DOHH2 (cell line): ENCODE measurements at regions not wholly inside any gene's neighbourhood (a gene's known extent, or its start where the extent isn't known, plus 50 kb on each side); places are given as distances from the start of the nearest gene placed in this dataset.

ENCODE experiments used
- EZH2phosphoT487 ChIP-seq: fragments of 200-600 bp; sonication (generic); IDR thresholded peaks from 2 replicates; pipeline ENCODE4 v1.6.1; 2017; ENCODE audit warnings: borderline replicate concordance, mild to moderate bottlenecking, antibody characterized with exemption, low read length, moderate library complexity, mixed read lengths
- TF ChIP-seq, protein P1 (sequence below): fragments of 200-600 bp; sonication (generic); IDR thresholded peaks from one replicate; pipeline ENCODE4 v1.5.1; 2014; ENCODE audit warnings: antibody characterized with exemption, mild to moderate bottlenecking, low read depth, low read length; ENCODE audit not compliant: poor library complexity, severe bottlenecking

- TF ChIP-seq, protein P1, sequence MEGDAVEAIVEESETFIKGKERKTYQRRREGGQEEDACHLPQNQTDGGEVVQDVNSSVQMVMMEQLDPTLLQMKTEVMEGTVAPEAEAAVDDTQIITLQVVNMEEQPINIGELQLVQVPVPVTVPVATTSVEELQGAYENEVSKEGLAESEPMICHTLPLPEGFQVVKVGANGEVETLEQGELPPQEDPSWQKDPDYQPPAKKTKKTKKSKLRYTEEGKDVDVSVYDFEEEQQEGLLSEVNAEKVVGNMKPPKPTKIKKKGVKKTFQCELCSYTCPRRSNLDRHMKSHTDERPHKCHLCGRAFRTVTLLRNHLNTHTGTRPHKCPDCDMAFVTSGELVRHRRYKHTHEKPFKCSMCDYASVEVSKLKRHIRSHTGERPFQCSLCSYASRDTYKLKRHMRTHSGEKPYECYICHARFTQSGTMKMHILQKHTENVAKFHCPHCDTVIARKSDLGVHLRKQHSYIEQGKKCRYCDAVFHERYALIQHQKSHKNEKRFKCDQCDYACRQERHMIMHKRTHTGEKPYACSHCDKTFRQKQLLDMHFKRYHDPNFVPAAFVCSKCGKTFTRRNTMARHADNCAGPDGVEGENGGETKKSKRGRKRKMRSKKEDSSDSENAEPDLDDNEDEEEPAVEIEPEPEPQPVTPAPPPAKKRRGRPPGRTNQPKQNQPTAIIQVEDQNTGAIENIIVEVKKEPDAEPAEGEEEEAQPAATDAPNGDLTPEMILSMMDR, result no peak
- no peak for TF ChIP-seq EZH2phosphoT487
Observed at GRCh38 chr16:47973552-47973951, 182.2 kb downstream of the ABCC12 start.
